ENCODE measurements at regions not wholly inside any gene's neighbourhood (a gene's known extent, or its start where the extent isn't known, plus 50 kb on each side); places are given as distances from the start of the nearest gene placed in this dataset.
A peak's percentile ranks its signal among the peaks of the same experiment; 100 is the strongest.

DNA sequence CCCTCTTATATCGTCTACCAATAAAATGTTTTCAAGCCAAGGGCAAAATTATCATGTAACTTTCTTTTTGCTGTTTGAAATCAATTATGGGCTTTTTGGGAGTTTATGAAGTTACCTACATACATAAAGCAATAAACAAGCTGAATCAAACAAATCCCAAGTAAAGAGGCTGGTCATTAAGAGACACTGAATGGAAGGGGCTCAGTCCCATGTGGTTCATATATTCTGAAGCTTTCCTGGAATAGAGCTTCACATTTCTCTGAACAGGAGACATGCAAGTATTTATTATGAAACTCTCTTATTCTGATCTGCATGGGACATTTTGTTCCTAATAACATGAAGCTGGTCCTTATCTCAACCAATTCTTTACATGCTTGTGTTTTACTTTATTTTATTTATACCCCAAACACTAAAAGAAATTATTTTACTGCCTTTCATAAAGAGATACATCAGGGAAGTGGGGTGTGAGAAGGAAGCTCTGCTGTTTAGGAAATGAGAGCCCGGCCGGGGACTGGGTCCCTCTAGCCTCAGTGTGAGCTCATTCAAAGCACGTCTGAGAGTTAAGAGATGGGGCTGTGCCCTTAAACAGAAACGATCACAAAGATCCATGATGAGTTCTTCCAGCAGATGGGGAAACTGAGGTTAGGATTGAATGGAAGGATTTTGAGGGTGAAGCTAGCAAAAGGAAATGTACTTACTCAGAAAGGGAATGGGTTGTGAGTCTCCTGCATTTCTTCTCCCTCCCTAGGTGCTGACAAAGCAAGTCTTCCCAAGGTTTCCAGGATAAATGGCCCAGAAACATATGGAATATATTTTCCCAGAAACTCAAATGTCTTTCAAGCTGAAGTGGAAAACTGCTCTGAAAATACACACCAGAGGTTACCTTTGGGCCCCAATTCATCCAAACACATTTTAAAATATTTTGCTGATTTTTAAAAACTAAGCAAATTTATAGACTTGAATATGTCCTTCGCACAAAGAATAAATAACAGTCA is 93.1 kb upstream of the LNX1 start:
- no peak for DNase-seq

DNA sequence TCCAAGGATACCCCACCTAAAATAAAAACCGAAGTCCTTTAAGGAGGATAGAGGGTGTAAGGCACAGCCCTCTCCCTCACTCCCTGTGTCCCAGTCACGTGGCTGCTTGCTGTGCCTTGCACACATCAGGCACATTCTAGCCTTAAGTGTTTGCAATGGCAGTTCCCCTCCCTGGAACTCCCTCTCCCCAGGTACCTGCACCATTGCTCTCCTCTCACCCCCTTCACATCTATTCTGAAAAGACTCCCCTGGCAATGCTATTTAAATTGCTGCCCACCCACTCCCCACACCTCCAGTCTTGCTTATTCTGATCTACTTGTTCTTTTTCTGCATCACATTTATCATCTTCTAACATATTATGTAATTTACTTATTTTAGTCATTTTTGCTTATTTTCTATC is 91.6 kb upstream of the LNX1 start:
- DNase-seq: no peak

GRCh38 chr4:53682196-53682595 is 90.9 kb upstream of the LNX1 start:
- no peak for DNase-seq

DNA sequence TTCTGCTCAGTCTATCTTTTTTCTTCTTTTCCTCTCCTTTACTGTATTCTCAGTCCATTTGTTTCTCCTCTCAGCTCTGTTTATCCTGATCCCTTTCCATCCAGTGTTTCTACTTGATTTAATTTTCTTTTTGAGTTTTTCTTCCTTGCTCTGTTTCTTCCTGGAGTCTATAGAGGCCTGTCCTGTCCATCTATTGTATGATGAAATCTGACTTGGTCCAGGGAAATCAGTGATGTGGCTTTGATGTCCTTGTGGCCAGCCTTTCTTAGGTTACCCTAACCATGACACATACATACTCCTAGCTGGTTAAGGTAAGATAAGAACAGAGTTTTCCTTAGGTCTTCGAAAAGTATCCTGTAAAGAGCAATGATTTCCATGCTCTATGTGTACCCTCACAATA is 89.3 kb upstream of the LNX1 start:
- DNase-seq: no peak

DNA sequence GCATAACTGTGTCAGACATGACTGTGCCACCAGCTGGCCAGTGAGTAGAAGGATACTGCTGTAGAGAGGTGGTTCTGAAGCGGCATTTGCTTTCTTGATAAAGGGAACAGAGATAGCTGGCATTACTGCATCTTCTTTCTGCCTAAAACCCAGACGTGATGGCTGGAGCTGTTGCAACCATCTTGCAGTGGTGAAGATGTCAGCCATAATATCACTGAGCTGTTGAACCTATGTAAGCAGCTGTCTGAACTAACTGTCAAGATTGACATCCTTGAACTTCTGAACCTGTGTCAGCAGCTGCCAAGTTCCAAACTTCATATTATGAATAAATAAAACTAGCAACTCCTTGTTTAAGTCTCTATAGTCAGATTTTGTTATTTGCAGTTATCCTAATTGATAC is 88.9 kb upstream of the LNX1 start:
- no peak for DNase-seq

DNA sequence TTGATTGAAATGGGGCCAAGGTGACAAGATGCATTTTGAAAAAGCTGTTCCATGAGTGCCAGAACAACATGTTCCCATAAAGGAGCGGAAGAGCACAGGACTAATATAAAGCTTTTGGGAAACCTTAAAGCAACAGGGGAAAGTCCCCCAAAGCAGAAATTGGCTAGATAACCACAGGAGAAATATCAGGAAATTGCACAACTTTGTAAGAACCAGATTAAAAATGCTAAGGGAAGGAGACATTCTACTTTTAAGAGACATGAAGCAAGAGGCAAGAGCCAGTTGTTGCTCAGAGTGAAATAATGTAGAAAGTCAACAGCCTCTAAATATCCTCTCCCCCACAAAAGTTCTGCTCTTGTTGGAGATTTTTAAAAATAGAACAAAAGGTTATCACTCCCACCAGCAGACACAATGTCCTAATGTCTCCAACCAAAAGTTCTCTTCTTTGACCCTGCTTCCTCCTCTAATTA is 85.2 kb upstream of the LNX1 start:
- no peak for DNase-seq

GRCh38 chr4:53674903-53675302 is 83.6 kb upstream of the LNX1 start:
- DNase-seq: no peak

GRCh38 chr4:53672873-53673272 is 81.6 kb upstream of the LNX1 start:
- no peak for DNase-seq

DNA sequence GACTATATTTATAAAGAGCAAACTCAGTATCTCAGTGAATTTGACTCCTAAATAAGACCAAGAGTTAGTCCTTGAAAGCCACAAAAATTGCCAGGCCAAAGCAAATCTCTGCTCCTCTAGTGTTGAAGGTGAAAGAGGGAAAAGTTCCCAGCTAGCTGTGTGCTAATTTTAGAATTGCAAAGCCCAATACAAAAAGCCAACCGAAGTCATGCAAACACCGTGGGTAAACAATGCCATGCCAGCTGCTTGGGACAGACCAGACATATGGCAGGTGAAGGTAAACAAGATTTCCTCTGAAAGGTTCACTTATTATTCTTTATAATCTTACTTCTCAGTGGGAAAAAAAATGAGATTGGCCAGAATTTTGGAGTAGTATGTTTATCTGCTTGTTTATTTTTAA is 80.5 kb upstream of the LNX1 start:
- no peak for DNase-seq

GRCh38 chr4:53659737-53660136 is 68.5 kb upstream of the LNX1 start:
- DNase-seq: no peak

GRCh38 chr4:53659112-53659511 is 67.8 kb upstream of the LNX1 start:
- peak; percentile 39 for DNase-seq

DNA sequence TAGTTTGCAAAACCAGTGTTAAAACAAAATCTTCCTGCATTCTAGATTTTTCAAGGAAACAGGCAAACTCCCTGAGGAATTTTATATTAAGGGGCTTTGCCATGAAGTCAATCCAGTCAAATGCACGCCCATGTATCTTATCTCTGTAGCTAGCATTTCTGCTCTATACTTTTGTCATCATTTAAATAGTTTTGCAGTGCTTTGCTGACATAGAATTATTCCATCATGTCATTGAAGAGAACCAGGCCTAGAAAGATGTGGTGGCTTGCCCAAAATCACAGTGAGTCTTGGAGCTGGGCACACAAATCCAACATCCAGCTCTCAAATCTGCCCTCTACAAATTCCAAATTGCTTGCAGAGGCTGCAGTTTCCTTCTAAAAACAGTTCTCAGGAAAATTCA is 66.7 kb upstream of the LNX1 start:
- no peak for DNase-seq

DNA sequence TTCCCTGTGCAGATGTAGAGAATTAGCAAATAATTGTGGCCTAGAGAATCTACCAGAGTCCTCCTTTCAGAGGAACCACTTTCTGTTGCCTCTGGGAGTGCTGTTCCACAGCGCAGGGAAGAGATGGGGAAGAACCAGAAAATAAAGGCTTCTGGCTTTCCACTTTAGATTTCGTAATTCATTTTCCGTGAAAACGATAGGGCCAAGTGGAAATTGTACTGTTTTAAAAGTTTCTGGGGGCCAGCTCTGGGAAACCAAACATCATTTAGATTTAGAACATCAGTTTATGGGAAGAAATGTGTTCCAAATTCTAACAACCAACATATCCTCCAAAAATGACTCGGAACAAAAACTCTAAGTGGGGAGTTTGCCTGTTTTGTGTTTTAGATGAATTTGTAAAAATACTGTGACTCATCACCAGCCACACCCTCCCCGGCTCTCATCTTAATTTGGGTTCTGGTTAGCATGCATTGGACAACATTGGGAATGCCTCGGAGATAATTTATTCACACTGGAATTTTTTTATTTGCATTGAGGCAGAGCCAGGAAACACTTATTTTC is 65.2 kb upstream of the LNX1 start:
- DNase-seq: peak; percentile 35

- DNase-seq: peak; percentile 49
Measured at GRCh38 chr4:53654300-53654758, 63.0 kb upstream of the LNX1 start.

GRCh38 chr4:53653484-53654053 is 62.3 kb upstream of the LNX1 start:
- DNase-seq: peak; percentile 87

DNA sequence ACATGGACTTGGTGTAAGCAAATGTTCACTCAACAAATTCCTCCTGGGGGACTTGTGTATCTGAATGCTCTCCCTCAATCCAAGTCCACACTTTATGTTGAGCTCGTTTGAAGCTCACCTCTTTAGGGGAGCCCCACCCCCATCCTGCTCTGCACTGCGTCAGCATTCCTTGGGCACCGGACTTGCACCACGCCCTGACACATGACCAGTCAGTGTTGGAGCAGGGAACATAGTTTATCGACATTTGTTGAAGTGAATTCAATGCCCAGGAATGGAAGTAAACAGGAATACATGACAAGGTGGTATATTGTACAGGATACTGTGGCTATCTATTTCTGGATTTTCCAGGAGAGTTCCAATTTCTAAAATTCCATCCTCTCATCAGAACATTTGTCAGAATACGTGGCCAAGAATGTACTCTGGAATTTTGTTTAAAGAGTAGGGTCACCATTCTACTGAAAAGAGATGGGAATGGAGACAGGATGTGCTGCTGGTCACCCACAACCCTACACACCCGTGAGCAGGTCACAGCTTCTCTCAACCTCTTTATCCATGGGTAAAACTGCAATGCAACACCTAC is 60.0 kb upstream of the LNX1 start:
- DNase-seq: no peak

GRCh38 chr4:53649357-53649756 is 58.1 kb upstream of the LNX1 start:
- no peak for DNase-seq

DNA sequence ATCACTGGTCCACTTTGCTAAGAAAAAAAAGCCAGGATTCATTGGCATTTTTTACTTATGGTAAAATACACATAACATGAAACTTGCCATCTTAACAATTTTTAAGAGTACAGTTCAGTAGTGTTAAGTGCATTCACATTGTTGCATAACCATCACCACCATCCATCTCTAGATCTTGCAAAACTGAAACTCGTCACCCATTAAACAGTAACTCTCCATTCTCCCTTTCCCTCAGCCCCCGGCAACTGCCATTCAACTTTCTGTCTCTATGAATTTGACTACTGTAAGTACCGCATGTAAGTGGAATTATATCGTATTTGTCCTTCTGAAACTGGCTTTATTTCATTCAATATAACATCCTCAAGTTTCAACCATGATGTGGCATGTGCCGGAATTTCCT is 56.3 kb upstream of the LNX1 start:
- no peak for DNase-seq

DNA sequence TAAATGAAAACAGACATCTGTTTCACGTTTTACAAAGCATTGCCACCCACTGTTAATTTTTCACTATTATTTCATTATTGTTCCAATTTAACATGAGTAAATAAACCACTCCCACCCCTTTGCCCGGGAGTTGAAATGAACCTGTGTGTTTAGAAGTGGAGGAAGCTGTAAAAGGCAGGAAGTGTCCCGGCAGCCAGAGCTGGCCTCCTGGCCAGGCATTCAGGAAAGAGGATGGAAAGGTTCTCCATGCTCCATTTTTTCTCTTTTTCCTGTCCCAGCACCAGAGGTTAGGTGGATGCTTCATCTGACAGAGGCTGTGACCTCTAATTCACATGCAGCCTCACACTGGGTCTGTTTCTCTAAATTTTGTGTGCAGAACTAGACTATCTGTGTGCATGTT is 55.5 kb upstream of the LNX1 start:
- DNase-seq: no peak

DNA sequence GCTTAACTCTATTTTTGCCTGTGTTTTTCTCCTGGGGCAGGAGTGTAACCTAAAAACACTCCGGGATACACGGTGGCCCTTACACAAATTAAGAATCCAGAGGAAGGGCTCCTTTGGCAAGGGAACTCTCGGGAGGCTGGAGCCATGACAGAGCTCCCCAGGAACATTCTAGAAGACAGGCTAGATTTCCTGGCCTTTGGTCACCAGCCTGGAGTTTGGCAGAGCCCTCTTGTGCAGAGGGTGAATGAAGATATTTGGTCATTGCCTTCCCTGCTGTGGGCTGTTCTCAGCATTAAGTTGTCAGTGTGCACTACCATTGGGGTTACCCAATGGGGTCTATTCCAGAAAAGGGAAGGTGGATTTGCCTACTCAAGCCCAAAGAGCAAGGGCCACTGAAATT is 53.8 kb upstream of the LNX1 start:
- no peak for DNase-seq

DNA sequence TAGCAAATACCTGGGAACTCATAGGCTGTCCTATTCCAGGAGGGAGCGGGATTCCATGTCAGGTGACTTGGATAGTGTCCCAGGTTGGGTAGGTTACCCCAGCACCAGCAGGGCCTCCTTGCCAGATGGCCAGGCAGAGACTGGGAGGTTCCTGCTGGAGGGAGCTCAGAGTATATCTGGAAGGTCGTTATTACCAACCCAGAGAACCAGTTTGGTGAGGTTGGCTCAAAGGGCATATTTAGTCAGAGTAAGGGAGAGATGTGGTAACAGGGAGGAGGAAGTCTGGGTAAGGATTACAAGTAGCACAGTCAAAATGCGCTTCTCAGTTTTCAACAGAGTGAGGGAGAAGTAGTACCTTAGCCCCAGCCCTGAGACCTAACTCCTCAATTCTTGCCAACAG is 53.3 kb upstream of the LNX1 start:
- DNase-seq: no peak

Measured in eye (tissue), 1 donor.